Esophagus (tissue), 2 donors: ENCODE measurements at regions not wholly inside any gene's neighbourhood (a gene's known extent, or its start where the extent isn't known, plus 50 kb on each side); places are given as distances from the start of the nearest gene placed in this dataset.

ENCODE experiments used
- H3K27ac ChIP-seq, 2 donors: one replicate each; pipeline ENCODE4 v1.5.1; 2013; ENCODE audit warnings: low read depth in 2 of 2, mild to moderate bottlenecking in 2 of 2, inconsistent platforms in 1 of 2, low read length in 1 of 2, moderate library complexity in 1 of 2
- H3K27me3 ChIP-seq, 2 donors: one replicate each; pipeline ENCODE4 v1.6.1; 2013; ENCODE audit warnings: low read length in 2 of 2, control low read depth in 1 of 2, mild to moderate bottlenecking in 1 of 2; ENCODE audit not compliant: insufficient read depth in 2 of 2, control insufficient read depth in 1 of 2
- H3K36me3 ChIP-seq, 2 donors: one replicate each; pipeline ENCODE4 v1.6.1; 2013; ENCODE audit warnings: low read length in 1 of 2; ENCODE audit not compliant: control insufficient read depth in 2 of 2, insufficient read depth in 2 of 2
- H3K4me1 ChIP-seq, 2 donors: one replicate each; pipeline ENCODE4 v1.6.1; 2013; ENCODE audit warnings: low read length in 1 of 2; ENCODE audit not compliant: control insufficient read depth in 2 of 2, insufficient read depth in 2 of 2
- H3K4me3 ChIP-seq, 2 donors: one replicate each; pipeline ENCODE4 v1.5.1; 2013; ENCODE audit warnings: low read length in 2 of 2, mild to moderate bottlenecking in 2 of 2, low read depth in 1 of 2, moderate library complexity in 1 of 2
- H3K9me3 ChIP-seq, 2 donors: one replicate each; pipeline ENCODE4 v1.6.1; 2013; ENCODE audit warnings: mild to moderate bottlenecking in 2 of 2, low read depth in 1 of 2, low read length in 1 of 2, moderate library complexity in 1 of 2; ENCODE audit not compliant: control insufficient read depth in 2 of 2, insufficient read depth in 1 of 2
- WGBS, 2 donors: extraction: QIAGEN DNeasy Blood & Tissue Kit; methylation state at CpG; one replicate each; pipeline ENCODE4 v1.1.7; 2013; 5-methylcytosine and 5-hydroxymethylcytosine counted together
- donor health status: healthy with polysubstance abuse.
- donor health status: Bipolar disorder and iron deficiency.

- Histone ChIP-seq H3K36me3 (no peaks in the 10 kb centered on the region), H3K4me3 (no peak overlapping the region), H3K27ac (no peak overlapping the region), H3K4me1 (peaks cover 3 to 7% of the 10 kb centered on the region in 2 donors), H3K27me3 (no peaks in the 10 kb centered on the region), H3K9me3 (no peaks in the 10 kb centered on the region)
- WGBS, 2 donors, result 82 to 88% methylated on average over 5 of the region's 5 CpGs
Measured at GRCh38 chr3:184633237-184633579, 71.6 kb downstream of the EPHB3 start.

GRCh38 chr3:184632551-184633236 is 71.1 kb downstream of the EPHB3 start:
- Histone ChIP-seq H3K27ac (no peak overlapping the region), H3K36me3 (no peaks in the 10 kb centered on the region), H3K4me3 (no peak overlapping the region), H3K9me3 (no peaks in the 10 kb centered on the region), H3K27me3 (no peaks in the 10 kb centered on the region), H3K4me1 (peaks cover 3 to 7% of the 10 kb centered on the region in 2 donors)
- WGBS, 2 donors, result 68 to 69% methylated on average over 11 of the region's 11 CpGs
